Parathyroid adenoma (tissue), 2 donors: ENCODE measurements at regions not wholly inside any gene's neighbourhood (a gene's known extent, or its start where the extent isn't known, plus 50 kb on each side); places are given as distances from the start of the nearest gene placed in this dataset.

Source experiments
- H2AFZ ChIP-seq: fragments of 300-600 bp; sonication (generic); one replicate; pipeline ENCODE4 v1.7.0; 2017; ENCODE audit warnings: antibody characterized with exemption, mild to moderate bottlenecking
- H3K27ac ChIP-seq: fragments of 300-600 bp; sonication (generic); one replicate; pipeline ENCODE4 v1.7.0; 2017
- H3K27me3 ChIP-seq: fragments of 300-600 bp; sonication (generic); one replicate; pipeline ENCODE4 v1.7.0; 2017; ENCODE audit warnings: low read length; ENCODE audit not compliant: control insufficient read depth, insufficient read depth
- H3K36me3 ChIP-seq: fragments of 300-600 bp; sonication (generic); one replicate; pipeline ENCODE4 v1.7.0; 2017; ENCODE audit warnings: low read length; ENCODE audit not compliant: control insufficient read depth, insufficient read depth
- H3K4me1 ChIP-seq: fragments of 300-600 bp; sonication (generic); one replicate; pipeline ENCODE4 v1.7.0; 2017; ENCODE audit warnings: control low read depth
- H3K4me2 ChIP-seq: fragments of 300-600 bp; sonication (generic); one replicate; pipeline ENCODE4 v1.7.0; 2017; ENCODE audit warnings: low read length
- H3K4me3 ChIP-seq: fragments of 300-600 bp; sonication (generic); one replicate; pipeline ENCODE4 v1.7.0; 2017; ENCODE audit warnings: low read depth, low read length
- H3K79me2 ChIP-seq: fragments of 300-600 bp; sonication (generic); one replicate; pipeline ENCODE4 v1.7.0; 2017; ENCODE audit warnings: control low read depth
- H3K9ac ChIP-seq: fragments of 300-600 bp; sonication (generic); one replicate; pipeline ENCODE4 v1.7.0; 2017; ENCODE audit warnings: mild to moderate bottlenecking
- H3K9me3 ChIP-seq: fragments of 300-600 bp; sonication (generic); one replicate; pipeline ENCODE4 v1.7.0; 2017; ENCODE audit warnings: low read length; ENCODE audit not compliant: control insufficient read depth
- TF ChIP-seq, protein P1 (sequence below): fragments of 300-600 bp; sonication (generic); IDR thresholded peaks from one replicate; pipeline ENCODE4 v1.7.0; 2017; ENCODE audit warnings: antibody characterized with exemption, mild to moderate bottlenecking
- donor health status: primary hyperparathyroidism.

DNA sequence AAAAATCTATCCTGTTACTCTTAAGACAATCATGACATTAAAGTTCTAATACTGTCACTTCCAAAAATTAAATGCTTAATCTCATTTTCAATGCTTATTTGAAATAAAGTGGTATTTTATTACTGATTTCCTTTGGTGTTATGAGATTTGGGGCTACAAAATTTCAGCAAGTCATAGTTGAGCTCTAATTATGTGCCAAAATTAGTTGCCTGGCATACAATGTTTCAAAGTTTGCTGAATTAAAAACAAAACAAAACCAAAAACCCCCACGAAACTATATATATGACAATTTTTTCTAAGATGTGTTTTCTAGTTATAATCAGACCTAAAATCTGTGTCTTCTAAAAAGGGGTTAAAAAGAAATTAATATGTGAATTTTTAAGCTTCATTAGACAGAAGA lies 62.2 kb downstream of the KCNRG start:
- Histone ChIP-seq H3K27me3 (no peaks in the 10 kb centered on the region), H3K4me3 (no peak overlapping the region), H3K4me1 (no peaks in the 10 kb centered on the region), H3K9me3 (no peaks in the 10 kb centered on the region), H3K36me3 (no peaks in the 10 kb centered on the region), H3K4me2 (no peak overlapping the region), H2AFZ (no peak overlapping the region), H3K9ac (no peak overlapping the region), H3K79me2 (no peaks in the 10 kb centered on the region), H3K27ac (no peak overlapping the region)
- TF ChIP-seq, protein P1, sequence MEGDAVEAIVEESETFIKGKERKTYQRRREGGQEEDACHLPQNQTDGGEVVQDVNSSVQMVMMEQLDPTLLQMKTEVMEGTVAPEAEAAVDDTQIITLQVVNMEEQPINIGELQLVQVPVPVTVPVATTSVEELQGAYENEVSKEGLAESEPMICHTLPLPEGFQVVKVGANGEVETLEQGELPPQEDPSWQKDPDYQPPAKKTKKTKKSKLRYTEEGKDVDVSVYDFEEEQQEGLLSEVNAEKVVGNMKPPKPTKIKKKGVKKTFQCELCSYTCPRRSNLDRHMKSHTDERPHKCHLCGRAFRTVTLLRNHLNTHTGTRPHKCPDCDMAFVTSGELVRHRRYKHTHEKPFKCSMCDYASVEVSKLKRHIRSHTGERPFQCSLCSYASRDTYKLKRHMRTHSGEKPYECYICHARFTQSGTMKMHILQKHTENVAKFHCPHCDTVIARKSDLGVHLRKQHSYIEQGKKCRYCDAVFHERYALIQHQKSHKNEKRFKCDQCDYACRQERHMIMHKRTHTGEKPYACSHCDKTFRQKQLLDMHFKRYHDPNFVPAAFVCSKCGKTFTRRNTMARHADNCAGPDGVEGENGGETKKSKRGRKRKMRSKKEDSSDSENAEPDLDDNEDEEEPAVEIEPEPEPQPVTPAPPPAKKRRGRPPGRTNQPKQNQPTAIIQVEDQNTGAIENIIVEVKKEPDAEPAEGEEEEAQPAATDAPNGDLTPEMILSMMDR, result no peak

DNA sequence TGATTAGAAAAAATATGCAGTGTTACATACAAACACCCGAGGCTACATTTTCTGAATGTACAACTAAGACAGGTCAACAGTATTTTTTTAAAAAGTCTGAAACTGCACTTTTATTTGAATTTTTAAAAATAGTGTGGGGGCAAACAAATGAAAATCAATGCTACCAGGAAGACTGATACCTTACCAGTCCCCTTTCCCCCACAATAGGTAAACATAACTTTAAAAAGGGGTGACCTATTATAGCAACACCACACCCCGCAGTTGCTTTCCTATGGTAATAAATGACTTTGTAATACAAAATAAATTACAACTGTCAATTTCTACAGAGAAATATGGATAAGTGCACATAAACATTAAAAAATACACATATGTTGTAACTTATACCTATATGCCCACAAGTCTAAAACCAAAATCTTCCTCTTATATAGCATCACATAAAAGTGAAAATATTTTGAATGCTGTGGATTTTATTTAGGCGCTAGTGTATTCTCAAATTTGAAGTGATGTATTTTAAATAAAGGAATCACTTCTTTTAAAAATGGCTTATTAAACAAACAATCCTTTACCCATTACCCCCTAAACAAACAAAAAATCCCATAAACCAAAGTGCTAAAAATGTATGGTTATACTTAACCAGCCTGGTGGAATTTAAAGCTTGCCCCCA lies 63.1 kb downstream of the KCNRG start:
- Histone ChIP-seq H3K4me3 (no peak overlapping the region), H3K9me3 (no peaks in the 10 kb centered on the region), H3K79me2 (no peaks in the 10 kb centered on the region), H3K27ac (no peak overlapping the region), H3K4me1 (no peaks in the 10 kb centered on the region), H3K27me3 (no peaks in the 10 kb centered on the region), H3K4me2 (no peak overlapping the region), H2AFZ (no peak overlapping the region), H3K36me3 (no peaks in the 10 kb centered on the region), H3K9ac (no peak overlapping the region)
- TF ChIP-seq, protein P1, result no peak

DNA sequence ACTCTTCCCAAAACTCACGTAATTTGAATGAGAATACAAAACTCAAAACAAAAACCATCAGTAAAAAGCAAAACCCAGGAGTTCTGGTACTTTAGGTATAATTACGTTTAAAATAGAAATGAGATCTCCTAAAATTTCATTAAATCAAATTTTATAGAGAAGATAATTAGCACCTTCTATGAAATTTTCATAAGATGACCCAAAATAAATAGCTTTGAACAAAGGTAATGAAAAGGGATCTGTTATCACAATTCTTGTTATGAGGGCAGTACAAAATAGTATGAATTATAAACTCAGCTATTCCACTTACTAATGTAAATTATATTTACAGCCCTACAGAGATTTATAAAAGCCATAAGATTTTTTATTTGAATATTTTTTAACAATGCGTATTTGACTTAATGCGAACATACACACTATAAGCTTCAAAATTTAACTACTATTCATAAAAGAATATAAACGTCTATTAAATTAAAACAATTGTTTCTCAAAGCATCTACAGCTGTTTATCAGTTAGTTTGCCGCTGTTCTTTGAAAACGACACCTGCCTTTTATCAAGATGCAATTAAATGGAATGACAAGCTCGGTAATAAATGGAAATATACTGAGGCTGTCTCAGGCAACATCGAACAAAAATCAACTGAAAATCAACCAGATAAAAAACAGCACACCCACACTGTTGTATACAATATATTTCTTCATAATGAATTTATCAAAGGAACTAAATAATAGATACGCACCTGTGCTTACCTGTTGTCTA lies 63.8 kb downstream of the KCNRG start:
- no peaks in the 10 kb centered on the region for H3K79me2 ChIP-seq
- no peak overlapping the region for H3K4me3 ChIP-seq
- no peak overlapping the region for H2AFZ ChIP-seq
- no peaks in the 10 kb centered on the region for H3K36me3 ChIP-seq
- TF ChIP-seq, protein P1, result no peak
- H3K27me3 ChIP-seq, result no peaks in the 10 kb centered on the region
- no peaks in the 10 kb centered on the region for H3K4me1 ChIP-seq
- H3K4me2 ChIP-seq, result peak overlapping the region; percentile 89
- H3K27ac ChIP-seq, result no peak overlapping the region
- no peaks in the 10 kb centered on the region for H3K9me3 ChIP-seq
- no peak overlapping the region for H3K9ac ChIP-seq

- TF ChIP-seq, protein P1, result no peak
- Histone ChIP-seq H3K4me1 (no peaks in the 10 kb centered on the region), H3K9ac (no peak overlapping the region), H3K4me3 (peak overlapping the region; percentile 75), H3K36me3 (no peaks in the 10 kb centered on the region), H3K9me3 (no peaks in the 10 kb centered on the region), H3K27me3 (no peaks in the 10 kb centered on the region), H2AFZ (no peak overlapping the region), H3K27ac (no peak overlapping the region), H3K4me2 (peak overlapping the region; percentile 89), H3K79me2 (no peaks in the 10 kb centered on the region)
Observed at GRCh38 chr13:50079655-50080202, 64.5 kb downstream of the KCNRG start.
